ENCODE measurements at regions not wholly inside any gene's neighbourhood (a gene's known extent, or its start where the extent isn't known, plus 50 kb on each side); places are given as distances from the start of the nearest gene placed in this dataset.

GRCh38 chr6:79416931-79417330, 120.3 kb downstream of the LCA5 start:
- intact Hi-C loops (cut with micrococcal nuclease), result no loop called here
- ChIA-PET POLR2A (no interaction called here), CTCF (no interaction called here), RAD21 (ENCODE audit: low non-redundant PET in 1 of 2, low total read pairs in 2 of 2, uncharacterized antibody in 2 of 2, unreplicated experiment in 2 of 2) (no interaction called here)
- Histone ChIP-seq H3K4me1 (ENCODE audit: control insufficient read depth in 1 of 2, insufficient read depth in 2 of 2, low read length in 2 of 2) (no peaks in the 10 kb centered on the region; a peak in 1 of 4 replicates), H3K79me2 (ENCODE audit: insufficient read depth, low read length) (no peaks in the 10 kb centered on the region), H2AFZ (ENCODE audit: low read depth, low read length, poor library complexity, severe bottlenecking) (no peak overlapping the region), H3K4me3 (replicated peaks in 1 of 2; ENCODE audit: low read depth in 1 of 2, low read length in 2 of 2) (no peak overlapping the region), H3K4me2 (ENCODE audit: low read length) (no peak overlapping the region), H3K36me3 (ENCODE audit: control insufficient read depth in 1 of 2, insufficient read depth in 2 of 2, low read length in 2 of 2) (no peaks in the 10 kb centered on the region), H3K27ac (ENCODE audit: low read depth, low read length) (no peak overlapping the region), H3K9me3 (ENCODE audit: control insufficient read depth in 1 of 2, insufficient read depth in 1 of 2, low read depth in 1 of 2, low read length in 2 of 2) (no peaks in the 10 kb centered on the region), H3K9me2 (ENCODE audit: insufficient read depth) (no peaks in the 10 kb centered on the region), H3K27me3 (ENCODE audit: insufficient read depth, low read length) (no peaks in the 10 kb centered on the region), H3K9ac (ENCODE audit: low read length) (no peak overlapping the region), H4K20me1 (ENCODE audit: insufficient read depth) (no peaks in the 10 kb centered on the region)
- ATAC-seq (no peak), DNase-seq (ENCODE audit: low read depth, low spot score) (no peak)
- no TSS peak for BruUV-seq (replicated peaks)
- TF ChIP-seq SIN3A (IDR thresholded peaks at IDR 0.05; ENCODE audit: low read depth), result no peak
- TF ChIP-seq POLR2A (IDR thresholded peaks at IDR 0.05; ENCODE audit: borderline replicate concordance, extremely low read depth, insufficient read depth, insufficient read length), result no peak
- TF ChIP-seq CBX3 (IDR thresholded peaks at IDR 0.05; ENCODE audit: low read depth), result no peak
- no peak for TF ChIP-seq FOSL1 (IDR thresholded peaks at IDR 0.05; ENCODE audit: low read depth)
- TF ChIP-seq ZNF274 (IDR thresholded peaks at IDR 0.05; ENCODE audit: low read depth, low read length), result no peak
- no peak for TF ChIP-seq RAD21 (IDR thresholded peaks at IDR 0.05; ENCODE audit: low read depth)
- TF ChIP-seq YY1 (IDR thresholded peaks at IDR 0.05; ENCODE audit: extremely low read depth, insufficient replicate concordance, low read depth, low read length), result no peak
- no peak for TF ChIP-seq ZBTB33 (IDR thresholded peaks at IDR 0.05; ENCODE audit: extremely low read depth, insufficient replicate concordance, low read length)
- TF ChIP-seq ZFX (IDR thresholded peaks at IDR 0.05), result no peak
- TF ChIP-seq EZH2 (IDR thresholded peaks at IDR 0.05), result no peak
- no peak for TF ChIP-seq EZH2phosphoT487 (IDR thresholded peaks at IDR 0.05; ENCODE audit: borderline replicate concordance)
- TF ChIP-seq ELF1 (IDR thresholded peaks at IDR 0.05; ENCODE audit: borderline replicate concordance, low read depth), result no peak
- TF ChIP-seq CEBPB (IDR thresholded peaks at IDR 0.05; ENCODE audit: low read depth), result no peak
- TF ChIP-seq SP1 (IDR thresholded peaks at IDR 0.05; ENCODE audit: low read depth), result no peak
